Fibroblast of pulmonary artery (primary cell): ENCODE measurements at regions not wholly inside any gene's neighbourhood (a gene's known extent, or its start where the extent isn't known, plus 50 kb on each side); places are given as distances from the start of the nearest gene placed in this dataset.

ENCODE experiments used
- DNase-seq: peaks from one replicate; pipeline ENCODE4 v3.0.0-alpha.2; 2010; ENCODE audit warnings: low read depth
- H3K4me3 ChIP-seq: replicated peaks from 2 replicates; pipeline ENCODE4 v1.5.1; 2011; ENCODE audit warnings: low read depth, mild to moderate bottlenecking, control low read depth, low read length, moderate library complexity
- TF ChIP-seq, protein P1 (sequence below): IDR thresholded peaks from 2 replicates; pipeline ENCODE4 v1.5.1; 2011; ENCODE audit warnings: mild to moderate bottlenecking, control low read depth, low read length, inconsistent platforms; ENCODE audit errors: missing control alignments

DNA sequence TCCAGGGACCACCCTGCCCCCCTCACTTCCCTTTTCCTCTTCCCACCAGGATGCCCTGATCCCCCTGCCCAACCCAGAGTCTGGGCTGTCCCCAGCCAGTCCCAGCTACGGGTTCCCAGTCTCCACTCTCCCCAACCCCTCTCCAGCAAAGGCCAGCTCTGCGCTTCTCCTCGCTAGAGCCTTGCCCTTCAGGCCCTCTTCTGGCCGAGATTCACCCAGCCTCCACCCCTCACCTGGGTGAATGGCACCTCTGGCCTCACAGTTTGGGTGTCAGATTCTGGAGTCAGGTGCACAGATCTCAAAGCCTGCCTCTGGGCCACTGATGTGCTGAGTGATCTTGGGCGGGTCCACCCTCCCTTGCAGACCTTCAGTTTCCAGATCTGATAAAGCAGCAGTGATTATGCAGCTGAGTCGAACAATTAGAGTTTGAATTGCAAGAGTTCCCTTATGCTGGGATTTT lies 185.6 kb upstream of the TNRC6C start:
- DNase-seq: no peak
- H3K4me3 ChIP-seq: no peak overlapping the region
- TF ChIP-seq, protein P1, sequence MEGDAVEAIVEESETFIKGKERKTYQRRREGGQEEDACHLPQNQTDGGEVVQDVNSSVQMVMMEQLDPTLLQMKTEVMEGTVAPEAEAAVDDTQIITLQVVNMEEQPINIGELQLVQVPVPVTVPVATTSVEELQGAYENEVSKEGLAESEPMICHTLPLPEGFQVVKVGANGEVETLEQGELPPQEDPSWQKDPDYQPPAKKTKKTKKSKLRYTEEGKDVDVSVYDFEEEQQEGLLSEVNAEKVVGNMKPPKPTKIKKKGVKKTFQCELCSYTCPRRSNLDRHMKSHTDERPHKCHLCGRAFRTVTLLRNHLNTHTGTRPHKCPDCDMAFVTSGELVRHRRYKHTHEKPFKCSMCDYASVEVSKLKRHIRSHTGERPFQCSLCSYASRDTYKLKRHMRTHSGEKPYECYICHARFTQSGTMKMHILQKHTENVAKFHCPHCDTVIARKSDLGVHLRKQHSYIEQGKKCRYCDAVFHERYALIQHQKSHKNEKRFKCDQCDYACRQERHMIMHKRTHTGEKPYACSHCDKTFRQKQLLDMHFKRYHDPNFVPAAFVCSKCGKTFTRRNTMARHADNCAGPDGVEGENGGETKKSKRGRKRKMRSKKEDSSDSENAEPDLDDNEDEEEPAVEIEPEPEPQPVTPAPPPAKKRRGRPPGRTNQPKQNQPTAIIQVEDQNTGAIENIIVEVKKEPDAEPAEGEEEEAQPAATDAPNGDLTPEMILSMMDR: no peak

DNA sequence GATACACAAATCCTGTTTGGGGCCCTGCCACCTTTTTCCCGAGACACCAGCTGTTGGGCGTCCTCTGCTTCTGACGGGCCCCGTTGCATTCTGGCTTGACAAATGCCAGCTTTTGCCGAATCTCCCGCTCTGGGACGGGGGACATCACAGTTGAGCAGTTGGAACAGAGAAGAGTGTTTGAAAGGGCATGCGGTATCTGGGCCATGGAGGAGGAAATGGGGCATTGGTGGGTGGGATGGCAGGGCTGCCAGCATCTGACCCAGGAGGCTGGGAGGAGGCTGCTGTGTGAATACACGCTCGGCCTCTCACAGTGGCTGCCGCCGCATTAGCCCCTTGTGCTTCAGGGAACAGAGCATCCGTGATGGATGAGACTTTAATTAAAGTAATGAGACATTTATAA lies 184.3 kb upstream of the TNRC6C start:
- TF ChIP-seq, protein P1: no peak
- no peak for DNase-seq
- H3K4me3 ChIP-seq: no peak overlapping the region

DNA sequence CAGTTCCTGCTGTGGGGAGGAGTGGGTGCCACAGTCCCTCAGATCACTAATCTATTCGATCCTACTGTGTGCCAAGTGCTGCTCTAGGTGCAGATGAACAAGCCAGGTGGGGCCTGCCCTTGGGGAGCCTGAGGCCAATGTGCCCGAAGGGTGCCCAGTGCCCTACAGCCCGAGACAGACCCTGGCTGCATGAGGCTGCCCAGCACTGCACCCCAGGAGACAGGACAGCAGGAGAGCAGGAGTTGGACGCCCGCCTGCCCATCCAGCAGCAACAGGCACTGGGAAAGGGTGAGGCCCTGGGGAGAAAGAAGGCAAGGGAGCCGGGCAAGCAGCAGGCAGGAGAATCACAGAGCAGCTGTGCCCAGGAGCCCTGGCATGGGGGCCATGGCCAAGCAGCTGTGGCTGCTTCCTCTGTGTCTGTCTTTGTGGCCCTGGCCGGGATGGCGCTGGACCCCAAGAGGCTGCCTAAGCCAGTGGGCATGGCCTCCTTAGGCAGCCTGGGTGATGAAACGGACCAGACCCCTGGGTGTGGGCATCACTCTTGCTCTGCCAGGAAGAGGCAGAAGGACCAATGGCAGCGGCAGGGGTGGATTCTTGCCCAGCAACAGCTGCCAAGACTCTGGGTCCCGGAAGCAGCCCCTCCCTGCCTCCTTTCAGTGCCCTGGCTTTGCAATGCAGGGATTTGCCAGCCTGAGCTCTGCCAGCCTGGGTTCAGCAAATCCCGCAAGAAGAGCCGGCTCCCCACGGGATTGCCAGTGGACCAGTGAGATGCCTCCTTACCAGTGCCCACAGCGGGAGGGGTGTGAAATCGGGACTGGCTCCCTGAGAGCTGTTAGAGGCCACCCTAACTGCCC lies 179.6 kb upstream of the TNRC6C start:
- H3K4me3 ChIP-seq: no peak overlapping the region
- TF ChIP-seq, protein P1: no peak
- peak; percentile 10 for DNase-seq

GRCh38 chr17:77779711-77780539 lies 178.6 kb upstream of the TNRC6C start:
- TF ChIP-seq, protein P1: no peak
- no peak for DNase-seq
- H3K4me3 ChIP-seq: no peak overlapping the region

DNA sequence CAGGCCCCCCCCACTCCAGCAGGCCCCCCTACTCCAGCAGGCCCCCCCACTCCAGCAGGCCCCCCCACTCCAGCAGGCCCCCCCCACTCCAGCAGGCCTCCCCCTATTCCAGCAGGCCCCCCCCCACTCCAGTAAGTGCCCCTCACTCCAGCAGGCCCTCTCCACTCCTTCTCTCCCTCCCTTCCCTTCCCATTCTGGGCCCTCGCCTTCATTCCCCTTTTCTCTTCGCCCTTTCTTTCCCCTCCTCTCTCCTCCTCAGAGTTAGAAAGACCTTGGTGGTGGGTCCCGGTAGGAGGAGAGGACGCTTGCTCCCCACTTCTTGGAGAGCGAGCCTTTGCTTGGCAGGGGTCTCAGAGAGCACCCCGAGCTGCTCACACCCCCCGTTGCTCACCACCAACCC lies 177.0 kb upstream of the TNRC6C start:
- no peak overlapping the region for H3K4me3 ChIP-seq
- DNase-seq: no peak
- TF ChIP-seq, protein P1: no peak

DNA sequence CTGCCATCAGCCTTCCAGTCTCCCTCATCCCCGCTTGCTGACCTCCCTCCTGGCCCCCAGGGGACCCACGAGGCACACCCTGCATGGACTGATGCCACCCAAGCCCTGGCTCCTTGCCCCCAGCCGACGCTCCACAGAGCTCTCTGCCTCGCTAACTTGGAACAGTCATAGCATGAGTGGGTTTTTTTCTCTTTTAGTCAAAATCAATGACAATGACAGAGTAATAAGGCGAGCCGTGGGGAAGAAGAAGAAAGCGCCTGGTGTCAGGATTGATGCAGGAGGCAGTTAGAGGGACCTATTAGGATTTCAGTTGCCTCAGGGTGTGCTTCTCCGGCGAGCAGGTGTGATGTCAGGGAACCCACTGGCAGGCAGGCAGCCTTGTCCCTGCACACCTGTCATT lies 176.3 kb upstream of the TNRC6C start:
- no peak for DNase-seq
- H3K4me3 ChIP-seq: no peak overlapping the region
- TF ChIP-seq, protein P1: no peak
